NCI-H446 (cell line): ENCODE measurements at regions not wholly inside any gene's neighbourhood (a gene's known extent, or its start where the extent isn't known, plus 50 kb on each side); places are given as distances from the start of the nearest gene placed in this dataset.

Experiments
- DNase-seq, 2 experiments: peaks; one replicate each; lab custom pipeline; 2025; lab: John Stamatoyannopoulos, UW

DNA sequence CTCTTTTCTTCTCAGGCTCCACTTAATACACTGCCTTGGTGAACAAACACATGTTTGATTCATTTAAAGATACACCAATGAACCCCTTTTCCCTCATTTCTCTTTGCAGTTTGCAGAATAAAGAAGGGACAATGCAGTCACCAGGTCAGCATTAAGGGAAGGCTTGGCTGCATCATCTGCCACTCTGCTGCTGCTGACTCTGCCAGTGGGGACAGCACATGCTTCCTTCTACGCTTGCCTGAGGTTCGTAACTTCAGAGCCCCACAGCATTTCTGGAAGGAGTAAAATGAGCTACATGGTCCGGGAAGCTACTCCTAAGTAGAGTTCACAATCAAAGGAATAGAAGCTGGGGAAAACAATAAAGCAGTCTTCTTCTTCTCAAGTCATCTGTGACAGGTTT, 178.9 kb upstream of the GATB start:
- no peak for DNase-seq

DNA sequence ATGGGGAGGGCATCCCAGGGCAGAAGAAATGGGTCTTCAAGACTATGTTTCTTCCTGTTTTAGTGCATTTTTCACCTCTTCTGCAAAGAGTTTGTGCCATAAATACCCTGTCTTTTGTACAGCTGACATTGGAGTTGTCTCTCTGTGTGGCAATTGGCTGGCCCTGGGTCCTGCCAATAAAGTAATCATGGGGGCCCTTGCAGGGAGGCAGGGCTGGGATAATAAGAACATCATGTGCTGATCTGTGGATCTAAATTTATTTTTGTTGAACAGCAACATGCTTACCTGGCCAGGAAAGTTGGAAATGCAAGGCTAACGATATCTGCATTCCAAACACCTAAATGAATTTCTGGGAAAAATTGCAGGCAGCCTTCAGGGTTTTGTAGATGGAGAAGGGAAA, 174.6 kb upstream of the GATB start:
- DNase-seq = no peak

DNA sequence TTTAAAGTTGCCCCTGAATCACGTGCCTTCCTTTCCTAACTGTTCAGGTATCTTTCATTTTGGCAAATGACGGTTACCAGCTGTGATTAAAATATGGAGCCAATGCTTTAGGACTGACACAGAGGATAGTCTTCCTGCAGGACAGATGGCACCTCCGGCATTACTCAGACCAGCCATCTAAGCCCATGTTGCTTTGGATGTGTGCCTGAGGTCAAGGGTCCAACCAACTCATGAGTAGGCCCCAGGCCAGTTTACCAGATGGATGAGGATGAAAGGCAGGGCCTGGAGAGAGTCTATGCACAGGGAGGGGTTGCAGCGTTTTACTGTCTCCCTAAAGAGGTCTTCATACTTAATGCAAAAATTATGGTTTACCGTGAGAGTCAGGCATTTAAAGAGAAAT, 174.0 kb upstream of the GATB start:
- no peak for DNase-seq

DNA sequence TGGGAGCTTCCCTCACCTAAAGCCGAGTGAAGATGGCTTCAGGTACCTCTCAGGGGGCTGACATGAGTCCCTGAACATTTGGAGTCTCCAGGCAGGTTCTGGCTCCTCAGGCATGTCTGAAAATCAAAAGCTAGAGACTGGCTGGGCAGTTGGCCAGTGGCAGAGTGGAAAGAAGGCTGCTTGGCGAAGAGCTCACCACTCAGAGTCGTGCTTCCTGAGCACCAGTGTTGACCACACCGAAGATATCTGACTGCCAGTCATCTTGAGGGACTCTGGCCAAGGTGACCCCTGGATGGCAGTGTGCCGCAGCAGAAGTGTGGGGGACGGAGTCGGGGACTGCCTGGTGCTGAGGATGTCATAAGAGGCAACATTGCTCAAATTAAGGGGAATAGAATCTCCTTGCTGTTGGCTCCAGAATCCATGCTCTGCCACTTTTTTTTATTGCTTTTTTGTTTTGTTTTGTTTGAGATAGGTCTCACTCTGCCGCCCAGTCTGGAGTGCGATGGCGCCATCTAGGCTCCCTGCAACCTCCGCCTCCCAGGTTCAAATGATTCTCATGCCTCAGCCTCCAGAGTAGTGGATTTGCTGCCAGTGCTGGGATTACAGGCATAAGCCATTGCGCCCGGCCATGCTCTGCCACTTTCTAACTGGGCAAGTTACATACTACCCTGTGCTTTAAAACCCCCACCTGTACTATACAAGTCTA, 172.5 kb upstream of the GATB start:
- no peak for DNase-seq

DNA sequence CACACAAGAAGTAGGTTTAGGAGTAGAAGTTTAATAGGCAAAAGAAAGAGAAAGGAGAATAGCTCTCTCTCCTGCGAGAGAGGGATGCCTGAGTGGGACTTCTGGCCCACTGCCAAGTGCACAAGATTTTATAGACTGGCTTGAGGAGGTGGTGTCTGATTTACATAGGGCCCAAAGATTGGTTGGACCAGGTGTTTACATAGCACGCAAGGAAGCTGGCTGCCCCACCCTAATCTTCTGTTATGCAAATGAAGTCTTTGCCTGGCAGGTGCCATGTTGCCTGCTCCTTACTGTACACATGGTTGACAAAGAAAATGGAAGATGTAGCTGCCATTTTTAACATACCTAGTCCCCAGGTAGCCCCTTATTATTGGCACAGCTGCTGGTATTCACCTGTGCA, 170.8 kb upstream of the GATB start:
- DNase-seq = no peak

DNA sequence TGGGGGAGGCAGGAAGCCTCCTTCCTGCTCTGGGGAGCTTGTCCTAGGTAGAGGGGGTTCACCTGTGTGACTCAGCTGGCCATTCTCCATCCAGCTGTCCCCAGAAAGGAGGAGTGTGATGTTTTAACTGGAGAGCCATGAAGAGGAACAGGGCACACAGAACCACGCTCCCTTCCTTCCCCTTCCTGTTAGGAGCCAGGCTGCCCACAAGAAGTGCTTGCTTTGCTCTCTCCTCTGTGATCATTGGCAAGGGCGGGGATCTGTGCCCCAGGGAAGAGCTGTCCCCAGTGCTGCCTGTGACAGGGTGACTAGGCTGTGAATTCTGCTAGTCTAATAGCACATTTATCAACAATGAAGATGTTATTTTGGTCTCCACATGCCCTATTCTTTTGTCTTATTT, 169.6 kb upstream of the GATB start:
- DNase-seq = no peak

DNA sequence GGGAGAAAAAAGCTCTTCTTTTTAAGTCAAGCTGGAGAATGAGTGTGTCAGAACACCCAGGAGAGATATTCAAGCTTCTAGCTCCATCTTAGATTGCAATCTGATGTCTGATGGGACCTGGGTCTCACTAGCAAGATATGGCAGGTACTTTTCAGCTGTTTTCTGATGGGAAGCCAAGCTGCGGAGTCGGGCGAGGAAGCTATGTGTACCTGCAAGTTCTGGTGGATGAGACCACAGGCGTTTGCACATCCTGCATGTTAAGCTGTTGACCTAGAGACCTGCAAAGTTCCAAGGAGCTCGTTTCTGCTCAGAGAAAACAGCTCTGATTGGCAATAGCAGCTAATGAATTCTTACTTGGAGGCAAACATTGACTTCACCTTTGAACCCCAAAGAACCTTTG, 167.3 kb upstream of the GATB start:
- DNase-seq = no peak

DNA sequence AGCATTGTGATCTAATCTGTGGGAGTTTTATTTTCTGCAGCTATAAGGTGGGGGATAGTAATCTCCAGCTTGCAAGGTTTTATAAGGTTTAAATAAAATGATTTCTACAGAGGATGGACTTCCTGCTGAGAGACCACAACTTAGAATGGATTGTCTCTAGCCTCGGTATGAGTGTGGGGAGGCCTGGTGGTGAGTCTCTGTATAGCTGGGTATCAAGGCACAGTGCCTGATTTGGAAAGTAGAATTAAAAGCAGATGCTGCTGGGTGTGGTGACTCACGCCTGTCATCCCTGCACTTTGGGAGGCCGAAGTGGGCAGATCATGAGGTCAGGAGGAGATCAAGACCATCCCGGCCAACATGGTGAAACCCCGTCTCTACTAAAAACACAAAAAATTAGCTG, 162.0 kb upstream of the GATB start:
- DNase-seq = no peak

DNA sequence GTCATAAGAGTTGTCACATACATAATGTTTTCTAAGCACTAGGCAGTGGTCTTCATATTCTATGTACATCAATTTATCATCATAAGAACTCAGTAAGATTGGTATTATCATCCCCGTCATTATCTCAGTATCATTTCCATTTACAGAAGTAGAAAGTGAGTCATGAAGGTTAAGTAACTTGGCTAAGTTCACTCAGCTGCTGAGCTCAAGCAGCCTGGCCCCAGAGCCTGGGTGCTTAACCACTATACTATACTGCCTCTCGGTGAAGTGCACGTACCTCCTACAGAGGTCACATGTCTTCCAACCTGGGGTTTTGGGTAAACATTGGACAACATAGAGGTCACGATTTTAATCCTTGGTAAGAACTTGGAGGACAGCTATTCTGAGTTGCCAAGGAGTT, 161.5 kb upstream of the GATB start:
- no peak for DNase-seq

DNA sequence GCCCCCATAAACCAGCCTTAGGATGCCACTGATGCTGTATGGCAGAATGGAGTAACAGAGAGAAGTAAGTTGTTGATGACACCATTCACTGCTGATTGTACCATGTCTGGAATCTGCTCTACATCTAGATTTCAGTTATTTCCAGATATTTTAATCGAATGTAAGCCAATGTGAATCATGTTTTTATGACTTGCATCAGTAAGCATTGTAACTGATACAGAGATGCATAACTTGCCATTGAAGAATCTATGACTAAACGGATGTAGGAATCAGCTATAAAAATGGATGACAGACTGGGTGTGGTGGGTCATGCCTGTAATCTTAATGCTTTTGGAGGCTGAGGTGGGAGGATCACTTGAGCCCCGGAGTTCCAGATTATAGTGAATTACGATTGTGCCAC, 161.0 kb upstream of the GATB start:
- DNase-seq = no peak

DNA sequence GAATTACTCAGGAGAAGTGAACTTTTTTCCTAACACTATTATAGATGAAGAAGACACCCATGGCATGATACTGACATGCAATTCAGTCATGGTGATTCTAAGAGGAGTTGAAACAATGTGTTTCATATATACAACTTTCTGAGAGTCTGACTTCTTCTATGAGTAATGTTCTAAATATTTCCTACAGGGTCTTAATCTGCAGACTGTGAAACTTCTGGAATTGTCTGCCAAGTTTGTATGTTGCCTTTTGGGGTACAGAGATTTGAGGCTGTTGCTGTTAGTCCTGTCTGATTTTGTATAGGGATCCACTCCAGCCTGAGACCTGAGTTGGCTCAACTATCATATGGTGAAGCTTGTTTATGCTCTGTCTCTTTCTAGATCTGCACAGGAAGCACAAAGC, 160.6 kb upstream of the GATB start:
- DNase-seq = no peak

DNA sequence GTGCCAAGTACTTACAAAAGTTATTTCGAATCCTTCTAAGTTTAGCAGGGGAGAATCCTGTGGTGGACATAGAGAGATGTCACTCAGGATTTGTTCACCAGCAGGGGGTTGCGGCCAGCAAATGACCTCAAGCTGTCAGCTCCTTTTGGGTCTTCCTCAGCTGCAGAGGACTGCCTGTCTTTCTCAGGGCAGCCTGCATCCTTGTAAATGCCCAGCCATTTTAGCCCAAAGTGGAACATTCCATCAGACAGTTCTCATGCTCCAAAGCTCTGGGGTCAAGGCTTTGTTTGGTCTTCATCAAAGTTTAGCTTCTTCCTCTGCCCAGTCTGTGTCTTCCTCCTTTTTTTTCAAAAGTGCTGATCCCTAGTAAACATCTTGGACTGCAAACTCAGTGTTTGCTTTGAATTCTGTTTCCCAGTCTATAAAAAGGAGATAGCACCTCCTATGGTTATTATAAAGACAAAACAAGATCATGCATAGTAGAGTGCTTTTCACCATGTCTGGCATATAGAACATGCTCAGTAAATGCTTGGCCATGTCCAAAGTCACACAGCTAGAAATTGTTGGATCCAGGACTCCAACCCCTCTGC, 156.4 kb upstream of the GATB start:
- DNase-seq = no peak

DNA sequence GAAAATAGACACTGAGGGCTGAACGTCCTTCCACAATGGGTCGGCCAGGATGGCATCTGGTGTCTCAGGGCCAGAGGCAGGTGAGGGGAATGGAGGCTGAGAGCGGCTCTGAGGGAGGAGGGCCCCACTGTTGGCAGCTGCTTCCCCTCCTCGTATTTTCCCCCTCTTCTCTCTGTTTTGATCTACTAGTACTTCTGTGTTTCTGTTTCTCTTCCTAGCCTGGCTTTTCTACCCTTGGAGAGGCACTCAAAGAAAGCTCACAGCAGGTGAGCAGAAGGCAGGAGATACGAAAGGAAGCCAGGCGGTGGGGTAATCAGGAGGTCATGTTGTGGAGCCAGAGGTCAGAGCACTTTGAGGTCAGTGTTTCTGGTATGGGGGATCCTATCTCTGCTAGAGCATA, 151.8 kb upstream of the GATB start:
- no peak for DNase-seq

DNA sequence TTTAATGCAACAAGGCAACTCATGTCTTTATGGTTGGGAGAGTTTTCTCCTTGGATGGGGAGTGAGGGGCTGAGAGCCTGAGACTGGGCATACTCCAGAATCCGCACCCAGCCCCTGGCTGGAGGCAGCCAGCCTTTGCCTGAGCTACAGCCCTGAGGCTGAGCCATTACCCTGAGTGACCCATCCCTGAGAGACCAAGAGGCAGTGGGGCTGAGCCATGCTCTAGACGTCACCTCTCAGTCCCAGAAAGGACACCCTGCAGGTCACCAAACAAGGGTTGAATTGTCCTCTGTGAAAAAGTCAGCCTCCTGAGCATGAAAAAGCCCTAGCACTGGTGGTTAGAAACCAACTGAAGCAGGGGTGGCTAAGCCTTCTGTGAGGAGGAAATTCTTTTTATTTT, 151.2 kb upstream of the GATB start:
- no peak for DNase-seq

DNA sequence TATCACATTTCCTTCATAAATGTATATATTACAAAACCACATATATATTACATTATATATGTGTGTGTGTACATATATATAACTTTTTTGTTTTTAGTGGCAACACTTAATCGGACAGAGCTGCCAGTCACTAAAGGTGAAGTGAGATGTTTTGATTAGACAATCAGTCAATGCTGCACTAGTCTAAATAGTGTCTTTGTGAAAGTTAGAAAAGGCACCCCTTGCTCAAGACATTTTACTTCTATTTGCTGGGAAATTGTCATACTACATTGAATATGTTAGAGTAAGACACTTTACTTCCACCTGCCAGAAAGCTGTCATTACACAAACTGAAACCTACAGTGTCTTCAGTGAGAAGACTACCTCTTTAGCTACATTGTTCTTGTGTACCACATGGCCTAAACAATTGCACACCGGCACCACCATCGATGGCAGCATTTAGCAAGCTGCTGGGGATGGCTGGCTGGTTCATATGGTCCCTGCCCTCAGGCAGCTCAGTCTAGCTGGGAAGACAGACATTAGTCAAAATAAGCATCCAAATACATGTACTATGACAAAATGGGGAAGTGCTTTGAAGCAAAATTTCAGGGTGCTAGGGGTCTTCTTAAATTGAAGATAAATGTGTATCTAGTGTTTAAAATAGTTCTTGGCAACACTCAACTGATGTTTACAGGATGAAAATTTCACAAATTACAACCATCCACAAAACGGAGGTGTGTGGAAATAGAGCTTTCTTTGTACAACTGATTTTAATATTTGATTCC, 148.1 kb upstream of the GATB start:
- DNase-seq = no peak

DNA sequence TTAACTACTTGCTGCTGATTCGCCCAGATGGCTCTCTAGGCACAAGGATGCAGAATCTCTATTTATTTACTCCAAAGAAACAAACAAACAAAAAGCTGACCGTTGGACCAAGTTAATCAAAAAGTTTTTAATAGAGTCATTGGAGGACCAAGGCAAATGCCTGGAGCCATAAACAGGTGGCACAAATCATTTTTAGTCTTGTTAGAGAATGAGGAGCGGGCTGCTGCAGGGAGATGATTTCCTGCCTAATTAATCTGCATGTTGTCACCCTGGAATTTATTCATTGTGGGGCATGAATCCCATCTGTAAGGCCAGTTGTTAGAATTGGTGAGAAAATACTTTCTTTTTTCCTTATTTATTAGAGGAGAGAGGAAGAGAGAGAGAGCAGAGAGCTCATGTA, 147.4 kb upstream of the GATB start:
- DNase-seq = no peak

DNA sequence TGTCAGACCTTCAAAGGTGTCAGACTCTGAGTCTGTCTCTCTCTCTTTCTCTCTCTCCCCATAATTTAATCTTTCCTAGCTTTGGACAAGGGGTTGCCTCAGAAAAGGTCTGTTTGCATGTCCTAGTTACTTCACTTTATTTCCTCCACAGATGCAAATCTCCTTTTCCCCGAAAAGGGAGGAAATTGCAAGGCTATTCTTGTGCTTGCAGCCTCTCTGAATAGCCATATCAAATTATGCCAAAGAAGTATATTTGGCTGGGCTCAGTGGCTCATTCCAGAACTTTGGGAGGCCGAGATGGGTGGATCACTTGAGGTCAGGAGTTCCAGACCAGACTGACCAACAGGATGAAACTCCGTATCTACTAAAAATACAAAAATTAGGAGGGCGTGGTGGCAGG, 145.6 kb upstream of the GATB start:
- DNase-seq = no peak

DNA sequence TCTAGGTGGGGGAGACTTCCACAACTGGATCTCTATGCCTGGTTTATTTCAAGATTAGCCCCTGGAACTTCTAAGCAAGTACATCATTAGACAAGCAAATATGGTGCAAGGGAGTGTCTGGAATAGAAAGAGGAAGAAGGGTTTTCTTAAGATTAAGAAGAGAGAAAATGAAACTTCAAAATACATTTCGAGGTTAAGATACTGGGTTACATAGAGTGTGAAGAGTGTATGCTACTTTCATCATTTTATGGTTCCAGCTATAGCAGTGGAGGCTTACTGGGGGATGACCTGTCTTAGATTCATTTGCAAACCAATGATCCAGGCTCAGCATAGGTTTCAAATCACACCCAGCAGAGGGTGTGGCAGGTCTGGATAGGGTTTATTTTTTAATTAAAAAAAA, 144.4 kb upstream of the GATB start:
- no peak for DNase-seq

DNA sequence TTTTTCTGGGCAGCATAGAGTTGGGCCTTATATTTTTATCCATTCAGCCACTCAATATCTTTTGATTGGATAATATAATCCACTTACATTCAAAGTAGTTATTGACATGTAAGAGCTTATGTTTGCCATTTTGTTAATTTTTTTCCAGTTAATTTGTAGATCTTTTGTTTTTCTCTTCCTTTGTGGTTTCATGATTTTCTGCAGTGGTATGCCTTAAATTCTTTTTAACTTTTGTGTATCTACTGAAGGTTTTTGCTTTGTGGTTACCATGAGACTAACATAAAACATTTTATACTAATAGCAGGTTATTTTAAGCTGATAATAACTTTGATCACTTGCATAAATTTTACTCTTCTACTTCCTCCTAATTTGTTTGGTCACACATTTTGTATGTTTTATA, 140.8 kb upstream of the GATB start:
- no peak for DNase-seq

DNA sequence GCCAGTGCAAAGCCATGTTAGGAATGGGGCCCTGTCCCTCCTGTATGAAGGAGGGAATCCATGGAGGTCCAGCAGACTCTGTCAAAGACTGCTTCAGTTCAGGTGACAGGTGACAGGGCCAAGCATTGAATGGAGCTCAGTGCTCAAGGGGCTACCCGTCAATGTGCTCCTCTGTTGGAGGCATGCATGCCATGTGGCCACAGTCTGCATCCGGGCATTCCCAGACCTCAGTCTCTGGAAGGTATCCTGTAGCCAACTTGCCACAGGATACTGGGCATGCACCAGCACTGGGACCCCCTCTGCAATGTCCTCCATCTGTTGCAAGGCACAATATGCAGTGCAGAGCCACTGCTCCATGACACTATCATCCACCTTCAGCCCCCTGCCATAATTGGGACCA, 136.1 kb upstream of the GATB start:
- DNase-seq = no peak

DNA sequence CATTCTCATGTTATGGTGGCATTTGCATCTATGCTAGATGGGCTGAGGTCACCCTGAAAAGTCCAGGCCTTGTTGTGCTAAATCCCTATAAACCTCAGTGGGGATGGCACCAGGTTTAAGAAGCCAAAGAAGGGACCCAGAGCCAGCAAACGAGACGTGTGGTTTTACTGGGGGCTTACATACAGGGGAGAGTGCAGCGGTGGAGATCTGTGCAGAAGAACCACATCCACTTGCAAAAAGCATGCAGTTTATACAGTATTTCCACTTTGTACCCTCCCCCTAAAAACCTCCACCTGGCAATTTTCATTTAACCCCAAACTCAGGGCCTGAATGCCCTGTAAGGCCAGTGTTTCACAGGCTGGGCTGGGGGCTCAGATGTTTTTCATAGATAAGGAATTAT, 134.9 kb upstream of the GATB start:
- no peak for DNase-seq

DNA sequence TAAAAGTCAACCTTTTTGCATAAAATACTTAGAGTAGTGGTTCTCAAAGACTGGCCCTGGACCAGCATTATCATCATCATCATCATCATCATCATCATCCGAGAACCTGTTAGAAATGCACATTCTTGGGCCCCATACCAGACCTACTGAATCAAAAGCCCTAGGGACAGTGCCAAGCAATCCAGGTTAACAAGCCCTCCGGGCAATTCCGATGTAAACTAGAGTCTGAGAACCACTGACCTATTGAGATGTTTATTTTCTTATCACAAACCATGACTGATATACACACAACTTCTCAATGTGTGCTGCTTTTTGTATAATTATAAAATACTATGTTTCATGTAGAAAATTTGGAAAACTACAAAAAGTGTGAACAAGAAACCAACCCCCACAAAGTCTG, 133.4 kb upstream of the GATB start:
- no peak for DNase-seq

DNA sequence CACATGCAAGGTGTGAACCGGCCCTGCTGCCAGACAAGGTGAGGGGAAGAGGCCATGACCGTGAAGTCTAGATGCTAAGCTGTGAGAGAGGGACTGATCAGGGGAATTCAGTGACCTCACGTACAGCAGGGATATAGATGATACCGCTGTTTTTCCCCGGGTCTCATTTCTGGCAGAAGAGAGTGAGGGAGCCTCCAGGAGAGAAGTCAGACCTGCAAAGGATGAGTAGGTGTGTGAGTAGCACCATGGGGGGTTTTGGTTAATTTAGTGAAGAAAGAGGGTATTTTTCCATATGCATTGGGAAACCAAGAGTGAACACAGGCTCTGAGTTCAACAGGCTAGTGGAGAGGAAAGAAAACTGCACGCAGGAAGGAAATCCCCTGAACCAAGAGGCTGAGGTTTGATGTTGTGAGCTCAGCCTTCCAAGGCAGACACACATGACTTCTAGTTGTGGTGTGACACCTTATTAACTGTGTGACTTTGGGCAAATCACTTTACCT, 127.6 kb upstream of the GATB start:
- no peak for DNase-seq

DNA sequence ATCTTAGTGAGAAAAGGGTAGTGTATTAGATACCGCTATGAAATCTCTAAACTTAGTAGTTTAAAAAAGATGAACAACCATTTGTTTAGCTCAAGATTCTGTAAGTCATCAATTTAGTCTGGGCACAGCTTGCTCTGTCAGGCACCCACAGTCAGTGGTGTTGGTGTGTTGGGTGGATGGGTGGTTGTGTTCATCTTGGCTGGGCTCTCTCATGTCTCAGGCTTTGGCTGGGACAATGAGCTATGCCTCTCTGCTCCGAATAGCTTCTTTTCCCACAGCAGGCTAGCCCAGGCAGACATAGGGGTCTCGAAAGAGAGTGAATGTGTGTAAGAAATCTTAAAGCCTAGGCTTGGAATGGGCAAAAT, 127.0 kb upstream of the GATB start:
- no peak for DNase-seq
